Smooth muscle cell (in vitro differentiated cells): ENCODE measurements at regions not wholly inside any gene's neighbourhood (a gene's known extent, or its start where the extent isn't known, plus 50 kb on each side); places are given as distances from the start of the nearest gene placed in this dataset.

ENCODE experiments used
- DNase-seq: peaks from one replicate; lab custom pipeline; 2025; ENCODE audit not compliant: unreplicated experiment; lab: John Stamatoyannopoulos, UW
- H2AFZ ChIP-seq: fragments of 200-600 bp; sonication (generic); 2 replicates; pipeline ENCODE4 v1.6.0; 2016; ENCODE audit warnings: antibody characterized with exemption, low read depth, mild to moderate bottlenecking
- H3F3A ChIP-seq: fragments of 200-600 bp; sonication (generic); 2 replicates; pipeline ENCODE4 v1.6.0; 2017; ENCODE audit warnings: antibody characterized with exemption, low read depth
- H3K27ac ChIP-seq: fragments of 200-600 bp; sonication (generic); 2 replicates; pipeline ENCODE4 v1.5.1; 2016; ENCODE audit warnings: low read depth, mild to moderate bottlenecking
- H3K27me3 ChIP-seq: fragments of 200-600 bp; sonication (generic); 2 replicates; pipeline ENCODE4 v1.6.1; 2016; ENCODE audit warnings: low read depth, mild to moderate bottlenecking
- H3K36me3 ChIP-seq: fragments of 200-600 bp; sonication (generic); 2 replicates; pipeline ENCODE4 v1.5.1; 2016; ENCODE audit warnings: low read depth
- H3K4me1 ChIP-seq: fragments of 200-600 bp; sonication (generic); 2 replicates; pipeline ENCODE4 v1.5.1; 2016; ENCODE audit warnings: low read depth
- H3K4me2 ChIP-seq: fragments of 200-600 bp; sonication (generic); 2 replicates; pipeline ENCODE4 v1.6.0; 2016; ENCODE audit warnings: mild to moderate bottlenecking
- H3K4me3 ChIP-seq: fragments of 200-600 bp; sonication (generic); 2 replicates; pipeline ENCODE4 v1.5.1; 2016; ENCODE audit warnings: mild to moderate bottlenecking
- H3K79me2 ChIP-seq: fragments of 200-600 bp; sonication (generic); 2 replicates; pipeline ENCODE4 v1.6.0; 2016; ENCODE audit warnings: low read depth, mild to moderate bottlenecking
- H3K9ac ChIP-seq: fragments of 200-600 bp; sonication (generic); 2 replicates; pipeline ENCODE4 v1.6.0; 2016; ENCODE audit warnings: low read depth
- H3K9me3 ChIP-seq: fragments of 200-600 bp; sonication (generic); replicated peaks from 2 replicates; pipeline ENCODE4 v1.5.1; 2016; ENCODE audit warnings: low read depth
- H4K20me1 ChIP-seq: fragments of 200-600 bp; sonication (generic); 2 replicates; pipeline ENCODE4 v1.6.0; 2016; ENCODE audit warnings: low read depth
- WGBS: methylation state at CpG from one replicate; pipeline ENCODE4 v1.1.7; 2016; ENCODE audit warnings: low lambda C conversion rate; 5-methylcytosine and 5-hydroxymethylcytosine counted together
- TF ChIP-seq, protein P1 (sequence below): fragments of 200-600 bp; sonication (generic); IDR thresholded peaks from 2 replicates; pipeline ENCODE4 v1.5.1; 2017; ENCODE audit warnings: borderline replicate concordance, mild to moderate bottlenecking, antibody characterized with exemption; ENCODE audit not compliant: insufficient read depth, poor library complexity, severe bottlenecking

DNA sequence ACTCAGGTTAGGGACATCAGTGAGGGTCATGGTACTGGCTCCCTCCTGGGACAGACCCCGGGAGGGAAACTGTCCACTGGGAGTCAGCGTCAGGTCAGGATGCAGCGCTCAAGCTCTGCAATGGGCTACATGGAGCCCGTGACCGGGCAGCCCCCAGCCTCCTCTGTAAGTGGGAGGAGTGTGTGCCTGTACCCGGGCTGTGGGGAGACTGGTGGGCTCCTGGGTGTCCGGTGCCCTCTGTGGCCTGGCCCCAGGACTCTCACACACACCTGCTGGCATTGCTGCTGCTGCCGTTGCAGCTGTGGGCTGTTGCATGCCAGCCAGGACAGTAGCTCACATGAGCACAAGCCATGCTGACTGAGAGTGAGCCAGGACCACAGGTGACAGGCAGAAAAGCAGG, 630.3 kb downstream of the TBC1D22A start:
- TF ChIP-seq, protein P1, sequence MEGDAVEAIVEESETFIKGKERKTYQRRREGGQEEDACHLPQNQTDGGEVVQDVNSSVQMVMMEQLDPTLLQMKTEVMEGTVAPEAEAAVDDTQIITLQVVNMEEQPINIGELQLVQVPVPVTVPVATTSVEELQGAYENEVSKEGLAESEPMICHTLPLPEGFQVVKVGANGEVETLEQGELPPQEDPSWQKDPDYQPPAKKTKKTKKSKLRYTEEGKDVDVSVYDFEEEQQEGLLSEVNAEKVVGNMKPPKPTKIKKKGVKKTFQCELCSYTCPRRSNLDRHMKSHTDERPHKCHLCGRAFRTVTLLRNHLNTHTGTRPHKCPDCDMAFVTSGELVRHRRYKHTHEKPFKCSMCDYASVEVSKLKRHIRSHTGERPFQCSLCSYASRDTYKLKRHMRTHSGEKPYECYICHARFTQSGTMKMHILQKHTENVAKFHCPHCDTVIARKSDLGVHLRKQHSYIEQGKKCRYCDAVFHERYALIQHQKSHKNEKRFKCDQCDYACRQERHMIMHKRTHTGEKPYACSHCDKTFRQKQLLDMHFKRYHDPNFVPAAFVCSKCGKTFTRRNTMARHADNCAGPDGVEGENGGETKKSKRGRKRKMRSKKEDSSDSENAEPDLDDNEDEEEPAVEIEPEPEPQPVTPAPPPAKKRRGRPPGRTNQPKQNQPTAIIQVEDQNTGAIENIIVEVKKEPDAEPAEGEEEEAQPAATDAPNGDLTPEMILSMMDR, result no peak

DNA sequence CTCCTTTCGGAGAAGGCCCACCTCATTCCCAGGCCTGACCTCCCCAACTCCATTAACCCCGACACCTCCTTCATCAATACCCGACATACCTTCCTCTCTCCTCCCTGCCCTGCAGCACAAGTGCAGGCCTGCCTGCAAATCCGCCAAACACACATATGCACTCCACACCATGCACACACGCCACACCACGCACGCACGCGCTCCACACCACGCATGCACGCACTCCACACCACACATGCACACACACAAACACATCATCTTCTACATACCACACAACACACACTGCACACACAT, 629.6 kb downstream of the TBC1D22A start:
- Histone ChIP-seq H3F3A (no peaks in the 10 kb centered on the region), H4K20me1 (no peaks in the 10 kb centered on the region), H3K9me3 (no peaks in the 10 kb centered on the region), H3K36me3 (no peaks in the 10 kb centered on the region), H3K9ac (no peak overlapping the region), H3K4me2 (no peak overlapping the region), H3K27me3 (no peaks in the 10 kb centered on the region), H3K79me2 (no peaks in the 10 kb centered on the region), H3K27ac (no peak overlapping the region), H3K4me3 (no peak overlapping the region), H2AFZ (no peak overlapping the region), H3K4me1 (no peaks in the 10 kb centered on the region)
- 75% methylated on average over 8 of the region's 11 CpGs for WGBS
- no peak for DNase-seq
- TF ChIP-seq, protein P1, result no peak

More for the DNA sequence above, 630.3 kb downstream of the TBC1D22A start:
- Histone ChIP-seq H3K9ac (no peak overlapping the region), H3K36me3 (no peaks in the 10 kb centered on the region), H3K9me3 (no peaks in the 10 kb centered on the region), H3K4me3 (no peak overlapping the region), H3K79me2 (no peaks in the 10 kb centered on the region), H3K4me2 (no peak overlapping the region), H3K27me3 (no peaks in the 10 kb centered on the region), H4K20me1 (no peaks in the 10 kb centered on the region), H3K4me1 (no peaks in the 10 kb centered on the region), H3F3A (no peaks in the 10 kb centered on the region), H2AFZ (no peak overlapping the region), H3K27ac (no peak overlapping the region)
- DNase-seq, result no peak
- WGBS, result 81% methylated on average over 8 of the region's 8 CpGs

DNA sequence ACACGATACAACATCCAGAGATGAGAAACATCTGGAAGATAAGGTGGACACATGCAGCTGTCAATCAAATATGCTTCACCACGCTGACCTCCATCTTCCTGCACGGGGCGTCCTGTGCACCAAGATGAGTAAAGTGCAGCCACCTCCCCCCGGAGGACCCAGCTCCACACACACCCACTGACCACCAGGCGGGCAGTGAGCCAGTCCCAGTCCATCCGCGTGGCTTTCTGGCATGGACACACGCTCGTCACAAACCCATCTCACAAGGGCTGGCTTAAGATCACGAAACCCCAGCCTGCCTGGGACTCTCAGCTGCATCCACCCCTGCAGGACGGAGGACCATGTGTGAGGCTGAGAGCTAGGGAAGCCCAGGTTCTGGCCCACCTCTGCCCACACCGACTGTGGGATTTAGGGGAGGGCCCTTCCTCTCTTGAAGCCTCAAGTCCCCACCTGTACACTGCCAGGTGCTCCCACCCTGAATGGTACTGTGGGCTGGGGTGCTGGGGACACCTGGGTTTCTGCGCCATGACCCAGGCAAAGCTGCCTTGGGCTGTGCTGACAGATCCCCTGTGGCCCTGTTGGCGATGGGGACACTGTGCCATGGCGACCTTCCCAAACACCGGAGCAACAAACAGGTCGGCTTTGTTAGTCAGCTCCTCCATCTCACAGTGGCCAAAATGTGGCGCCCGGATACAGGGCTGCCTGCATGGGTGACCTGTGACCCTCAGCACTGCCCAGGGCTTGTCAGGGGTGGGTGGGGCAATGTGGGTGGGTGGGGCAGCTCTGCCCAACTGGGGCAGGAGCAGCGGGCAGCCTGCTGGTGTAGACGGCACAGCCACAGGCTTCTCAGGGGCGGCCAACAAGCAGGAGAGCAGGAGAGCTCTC, 629.0 kb downstream of the TBC1D22A start:
- H2AFZ ChIP-seq, result no peak overlapping the region
- H3K27me3 ChIP-seq, result no peaks in the 10 kb centered on the region
- no peak overlapping the region for H3K4me2 ChIP-seq
- 87% methylated on average over 23 of the region's 23 CpGs for WGBS
- no peak overlapping the region for H3K4me3 ChIP-seq
- H3F3A ChIP-seq, result no peaks in the 10 kb centered on the region
- no peaks in the 10 kb centered on the region for H3K79me2 ChIP-seq
- H3K9ac ChIP-seq, result no peak overlapping the region
- TF ChIP-seq, protein P1, result no peak
- H3K36me3 ChIP-seq, result no peaks in the 10 kb centered on the region
- H3K9me3 ChIP-seq, result no peaks in the 10 kb centered on the region
- DNase-seq, result no peak
- no peaks in the 10 kb centered on the region for H4K20me1 ChIP-seq
- no peaks in the 10 kb centered on the region for H3K4me1 ChIP-seq
- no peak overlapping the region for H3K27ac ChIP-seq
